Mesendoderm (in vitro differentiated cells): ENCODE measurements at regions not wholly inside any gene's neighbourhood (a gene's known extent, or its start where the extent isn't known, plus 50 kb on each side); places are given as distances from the start of the nearest gene placed in this dataset.
A peak's percentile ranks its signal among the peaks of the same experiment; 100 is the strongest.

Experiments
- DNase-seq: peaks from one replicate; pipeline ENCODE4 v3.0.0; 2013
- H2AK5ac ChIP-seq: 2 replicates; pipeline ENCODE4 v1.6.1; 2013; ENCODE audit warnings: low read length, inconsistent platforms
- H2BK120ac ChIP-seq: 2 replicates; pipeline ENCODE4 v1.6.1; 2013; ENCODE audit warnings: low read depth, mild to moderate bottlenecking, low read length, moderate library complexity, mixed read lengths
- H2BK15ac ChIP-seq: replicated peaks from 2 replicates; pipeline ENCODE4 v1.6.1; 2013; ENCODE audit warnings: low read depth, mild to moderate bottlenecking, moderate library complexity
- H2BK5ac ChIP-seq: 2 replicates; pipeline ENCODE4 v1.6.1; 2013; ENCODE audit warnings: low read length, inconsistent platforms
- H3K18ac ChIP-seq: 2 replicates; pipeline ENCODE4 v1.6.1; 2013; ENCODE audit warnings: mild to moderate bottlenecking, low read length, mixed read lengths
- H3K23ac ChIP-seq: one replicate; pipeline ENCODE4 v1.6.1; 2013; ENCODE audit warnings: low read length
- H3K27ac ChIP-seq: 2 replicates; pipeline ENCODE4 v1.5.1; 2013; ENCODE audit warnings: low read depth, mild to moderate bottlenecking, inconsistent platforms, low read length, moderate library complexity
- H3K27me3 ChIP-seq: 2 replicates; pipeline ENCODE4 v1.6.1; 2013; ENCODE audit warnings: low read length, control low read depth, mild to moderate bottlenecking, inconsistent platforms; ENCODE audit not compliant: insufficient read depth, poor library complexity
- H3K36me3 ChIP-seq: 2 replicates; pipeline ENCODE4 v1.6.1; 2013; ENCODE audit warnings: low read length, inconsistent platforms; ENCODE audit not compliant: control insufficient read depth, insufficient read depth
- H3K4ac ChIP-seq: one replicate; pipeline ENCODE4 v1.6.1; 2013; ENCODE audit warnings: low read depth, mild to moderate bottlenecking, low read length, moderate library complexity
- H3K4me1 ChIP-seq: 2 replicates; pipeline ENCODE4 v1.6.1; 2013; ENCODE audit warnings: low read depth, low read length, inconsistent platforms; ENCODE audit not compliant: control insufficient read depth
- H3K4me2 ChIP-seq: 2 replicates; pipeline ENCODE4 v1.6.1; 2013; ENCODE audit warnings: low read length
- H3K4me3 ChIP-seq: 2 replicates; pipeline ENCODE4 v1.5.1; 2013; ENCODE audit warnings: mild to moderate bottlenecking, low read length
- H3K56ac ChIP-seq: one replicate; pipeline ENCODE4 v1.6.1; 2013; ENCODE audit warnings: low read length
- H3K79me1 ChIP-seq: 2 replicates; pipeline ENCODE4 v1.6.1; 2013; ENCODE audit warnings: low read length, inconsistent platforms
- H3K79me2 ChIP-seq: 2 replicates; pipeline ENCODE4 v1.6.1; 2013; ENCODE audit warnings: mild to moderate bottlenecking, low read length; ENCODE audit not compliant: control insufficient read depth, insufficient read depth
- H3K9ac ChIP-seq: 2 replicates; pipeline ENCODE4 v1.6.1; 2013; ENCODE audit warnings: low read length, inconsistent platforms
- H4K5ac ChIP-seq: one replicate; pipeline ENCODE4 v1.6.1; 2013; ENCODE audit warnings: low read length
- H4K8ac ChIP-seq: one replicate; pipeline ENCODE4 v1.6.1; 2013; ENCODE audit warnings: low read depth, mild to moderate bottlenecking, control low read depth, low read length, moderate library complexity
- WGBS: extraction: QIAGEN DNeasy Blood & Tissue Kit; methylation state at CpG from one replicate; pipeline ENCODE4 v1.1.7; 2013; ENCODE audit warnings: low lambda C conversion rate, missing lambda C conversion rate; ENCODE audit not compliant: insufficient coverage; ENCODE audit errors: extremely low coverage; 5-methylcytosine and 5-hydroxymethylcytosine counted together

DNA sequence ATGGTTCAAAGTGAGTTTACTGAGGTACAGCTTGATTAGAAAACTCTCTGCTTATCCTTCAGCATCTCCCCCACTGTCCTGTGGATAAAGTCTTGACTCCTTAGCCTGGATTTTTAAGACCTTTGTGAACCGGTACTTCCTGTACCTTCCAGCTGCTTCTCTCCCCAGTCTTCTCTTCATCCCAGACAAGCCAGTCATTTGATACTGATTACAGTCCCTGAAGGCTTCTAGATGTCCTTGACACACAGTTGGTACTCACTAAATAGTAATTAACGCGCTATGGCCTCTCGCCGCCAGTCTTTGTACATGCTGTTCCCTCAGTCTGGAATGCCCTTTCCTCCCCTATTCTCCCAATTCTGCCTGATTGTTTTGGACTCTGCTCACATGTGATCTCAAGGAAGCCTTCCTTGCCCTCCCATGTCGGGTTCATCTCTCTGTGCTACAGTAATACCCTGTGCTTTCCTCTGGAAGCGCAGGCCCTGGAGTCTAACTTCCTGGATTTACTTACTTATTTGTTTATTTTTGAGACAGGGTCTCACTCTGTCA, 50.6 kb upstream of the PTGR2 start:
- no peak overlapping the region for H2BK15ac ChIP-seq
- WGBS = no CpG with 5 or more reads among the region's 7 CpGs

DNA sequence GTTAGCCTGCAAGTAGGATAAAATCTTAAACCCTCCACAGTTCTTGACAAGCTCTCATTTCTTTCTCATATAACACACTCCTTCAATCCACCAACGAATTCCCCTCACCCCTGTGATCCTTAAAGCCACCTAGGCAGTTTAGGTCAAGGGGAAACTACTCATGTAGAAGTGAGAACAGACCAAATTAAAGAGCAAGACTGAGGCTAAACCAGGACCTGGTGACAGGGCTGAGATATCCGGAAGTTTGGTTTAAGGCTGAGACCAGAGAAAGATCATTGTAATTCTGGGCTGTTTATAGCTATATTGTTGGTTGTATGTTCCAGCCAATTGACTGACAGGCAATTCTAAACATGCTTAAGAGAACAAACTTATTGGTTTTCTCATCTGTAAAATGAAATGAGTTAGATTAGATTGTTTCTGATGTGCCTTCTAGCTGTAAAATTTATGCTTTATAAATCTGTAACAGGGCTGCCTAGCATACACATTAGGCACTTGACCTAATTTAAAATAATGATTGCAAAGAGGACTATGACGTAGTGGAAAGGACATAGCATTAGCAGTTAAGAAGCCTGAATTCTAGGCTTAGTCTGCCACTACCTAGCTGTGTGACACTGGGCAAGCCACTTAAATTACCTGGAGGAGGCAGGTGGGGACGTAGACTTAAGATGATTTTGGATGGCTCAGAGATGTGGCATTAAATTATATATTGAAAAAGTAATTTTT, 53.9 kb upstream of the PTGR2 start:
- WGBS = no CpG with 5 or more reads among the region's 4 CpGs

More for the DNA sequence above, 50.6 kb upstream of the PTGR2 start:
- Histone ChIP-seq H3K4me3 (no peak overlapping the region), H2AK5ac (no peak overlapping the region), H3K18ac (no peak overlapping the region), H3K27me3 (no peaks in the 10 kb centered on the region), H3K79me2 (no peaks in the 10 kb centered on the region), H3K36me3 (no peaks in the 10 kb centered on the region), H3K79me1 (no peaks in the 10 kb centered on the region), H3K27ac (no peak overlapping the region), H3K56ac (no peak overlapping the region), H3K4ac (no peak overlapping the region), H3K4me1 (no peaks in the 10 kb centered on the region), H4K5ac (no peak overlapping the region), H4K8ac (no peak overlapping the region), H3K9ac (no peak overlapping the region), H2BK120ac (no peak overlapping the region), H3K23ac (no peak overlapping the region), H3K4me2 (no peak overlapping the region), H2BK5ac (no peak overlapping the region)
- DNase-seq = no peak

DNA sequence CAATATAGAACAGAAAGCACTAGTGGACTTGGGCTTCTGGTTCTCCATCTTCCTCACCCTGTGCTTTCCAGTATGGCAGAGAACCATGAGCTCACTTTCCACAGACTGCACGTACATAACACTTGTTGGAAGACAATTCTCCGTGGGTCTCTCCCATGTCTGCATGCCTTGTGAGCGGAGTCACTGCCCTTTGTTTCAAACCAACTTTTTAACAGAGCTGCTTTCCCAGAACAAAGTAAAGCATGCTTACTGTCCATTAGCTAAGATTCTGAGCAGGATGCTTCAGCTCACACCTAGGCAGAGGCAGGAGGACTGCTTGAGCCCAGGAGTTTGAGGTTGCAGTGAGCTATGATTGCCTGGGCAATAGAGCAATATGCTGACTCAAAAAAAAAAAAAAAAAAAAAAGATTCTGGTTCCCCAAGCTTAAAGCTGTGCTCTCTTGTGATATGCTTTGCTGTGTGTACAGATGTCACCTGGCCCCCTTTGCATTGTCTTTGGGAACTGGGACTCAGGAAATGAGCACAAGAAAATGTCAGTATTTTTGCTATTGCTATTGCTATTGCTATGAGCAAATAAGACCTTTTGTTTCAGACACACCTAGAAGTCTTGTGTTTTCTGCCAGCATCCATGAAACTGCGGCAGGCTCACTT, 54.6 kb upstream of the PTGR2 start:
- Histone ChIP-seq H3K27me3 (no peaks in the 10 kb centered on the region), H2BK120ac (no peak overlapping the region), H4K8ac (no peak overlapping the region), H3K9ac (no peak overlapping the region), H3K56ac (no peak overlapping the region), H2AK5ac (no peak overlapping the region), H3K4ac (no peak overlapping the region), H3K4me2 (no peak overlapping the region), H3K27ac (no peak overlapping the region), H3K79me2 (no peaks in the 10 kb centered on the region), H3K4me1 (no peaks in the 10 kb centered on the region), H3K79me1 (no peaks in the 10 kb centered on the region), H2BK15ac (no peak overlapping the region), H3K36me3 (no peaks in the 10 kb centered on the region), H3K23ac (no peak overlapping the region), H3K4me3 (no peak overlapping the region), H2BK5ac (no peak overlapping the region), H4K5ac (no peak overlapping the region), H3K18ac (no peak overlapping the region)
- WGBS = no CpG with 5 or more reads among the region's 4 CpGs
- no peak for DNase-seq

More for the DNA sequence above, 53.9 kb upstream of the PTGR2 start:
- H3K18ac ChIP-seq = no peak overlapping the region
- H2BK5ac ChIP-seq = no peak overlapping the region
- no peak overlapping the region for H4K8ac ChIP-seq
- no peak overlapping the region for H3K23ac ChIP-seq
- H3K27ac ChIP-seq = no peak overlapping the region
- H3K9ac ChIP-seq = no peak overlapping the region
- no peaks in the 10 kb centered on the region for H3K27me3 ChIP-seq
- H3K79me1 ChIP-seq = no peaks in the 10 kb centered on the region
- no peak overlapping the region for H3K56ac ChIP-seq
- no peaks in the 10 kb centered on the region for H3K36me3 ChIP-seq
- H3K4me2 ChIP-seq = no peak overlapping the region
- no peak overlapping the region for H3K4ac ChIP-seq
- no peak overlapping the region for H4K5ac ChIP-seq
- H3K79me2 ChIP-seq = no peaks in the 10 kb centered on the region
- DNase-seq = no peak
- H3K4me3 ChIP-seq = no peak overlapping the region
- H2BK15ac ChIP-seq = no peak overlapping the region
- no peak overlapping the region for H2AK5ac ChIP-seq
- H3K4me1 ChIP-seq = no peaks in the 10 kb centered on the region
- H2BK120ac ChIP-seq = no peak overlapping the region

GRCh38 chr14:73796415-73796814, 55.2 kb upstream of the PTGR2 start:
- Histone ChIP-seq H3K27ac (no peak overlapping the region), H2BK15ac (no peak overlapping the region), H4K8ac (no peak overlapping the region), H3K36me3 (no peaks in the 10 kb centered on the region), H2BK5ac (no peak overlapping the region), H2BK120ac (no peak overlapping the region), H2AK5ac (no peak overlapping the region), H3K4me1 (no peaks in the 10 kb centered on the region), H3K27me3 (no peaks in the 10 kb centered on the region), H3K56ac (no peak overlapping the region), H3K23ac (no peak overlapping the region), H3K79me2 (no peaks in the 10 kb centered on the region), H3K18ac (no peak overlapping the region), H3K79me1 (no peaks in the 10 kb centered on the region), H3K4me2 (no peak overlapping the region), H3K9ac (no peak overlapping the region), H4K5ac (no peak overlapping the region), H3K4me3 (no peak overlapping the region), H3K4ac (no peak overlapping the region)
- no peak for DNase-seq
- WGBS = no CpG with 5 or more reads among the region's 2 CpGs

- Histone ChIP-seq H2BK15ac (no peak overlapping the region), H4K5ac (no peak overlapping the region), H3K9ac (no peak overlapping the region), H3K79me1 (no peaks in the 10 kb centered on the region), H3K27me3 (no peaks in the 10 kb centered on the region), H3K4me2 (no peak overlapping the region), H3K18ac (no peak overlapping the region), H3K4me1 (no peaks in the 10 kb centered on the region), H3K36me3 (no peaks in the 10 kb centered on the region), H3K23ac (no peak overlapping the region), H3K4ac (no peak overlapping the region), H3K79me2 (no peaks in the 10 kb centered on the region), H4K8ac (no peak overlapping the region), H3K56ac (no peak overlapping the region), H2AK5ac (no peak overlapping the region), H3K4me3 (no peak overlapping the region), H2BK5ac (no peak overlapping the region), H3K27ac (no peak overlapping the region), H2BK120ac (no peak overlapping the region)
- peak; percentile 80 for DNase-seq
- WGBS = no CpG with 5 or more reads among the region's 1 CpG
Observed at GRCh38 chr14:73795974-73796373, 55.7 kb upstream of the PTGR2 start.
